HepG2 (cell line): ENCODE measurements at regions not wholly inside any gene's neighbourhood (a gene's known extent, or its start where the extent isn't known, plus 50 kb on each side); places are given as distances from the start of the nearest gene placed in this dataset.

Experiments
- ATAC-seq: fragments of 200-7000 bp; cut with Tn5 transposase; 3 replicates; pipeline ENCODE4 v1.9.1; 2020; ENCODE audit warnings: mild to moderate bottlenecking, moderate library complexity
- BruUV-seq: library from RNA; stranded (reverse); fragments of 400-500 nt; replicated peaks from 2 replicates; lab custom pipeline; 2021; lab: Mats Ljungman, UMichigan
- CTCF ChIA-PET: fragments of 300-600 bp; formaldehyde crosslinking; extraction: SDS; loops from one replicate; lab custom pipeline; 2021; ENCODE audit warnings: low total read pairs, inconsistent platforms, low intra/inter-chr PET ratio; lab: Yijun Ruan, JAX
- POLR2A ChIA-PET: fragments of 350-600 bp; sonication (Branson Sonifier 250); formaldehyde crosslinking; loops from one replicate; lab custom pipeline; 2020; ENCODE audit warnings: antibody characterized with exemption, inconsistent platforms; lab: Yijun Ruan, JAX
- DNase-seq: peaks from one replicate; pipeline ENCODE4 v3.0.0-alpha.2; 2015; ENCODE audit warnings: low spot score
- FAIRE-seq: peaks from 3 replicates; lab custom pipeline; 2011; peaks lifted over from hg19 to GRCh38; lab: Jason Lieb, UNC
- H2AFZ ChIP-seq: one replicate; pipeline ENCODE4 v1.6.1; 2011; ENCODE audit warnings: low read length, inconsistent platforms
- H3K27ac ChIP-seq: fragments of 300-600 bp; 3 replicates; pipeline ENCODE4 v1.8.0; 2011; ENCODE audit warnings: mixed run types, mild to moderate bottlenecking, mixed read lengths, low read length, inconsistent platforms; ENCODE audit not compliant: insufficient read depth; ENCODE audit errors: extremely low read length
- H3K27me3 ChIP-seq, 2 experiments: fragments of 200-600 bp in 1 of 2; 2 replicates in 1 of 2; 3 replicates in 1 of 2; pipeline versions ENCODE4 v1.6.0 to v1.8.0; 2011; ENCODE audit warnings: low read length in 2 of 2, mild to moderate bottlenecking in 2 of 2, moderate library complexity in 2 of 2, inconsistent platforms in 1 of 2; ENCODE audit not compliant: insufficient read depth in 2 of 2, control insufficient read depth in 1 of 2
- H3K36me3 ChIP-seq, 2 experiments: fragments of 200-600 bp in 1 of 2; replicated peaks in 1 of 2; 2 replicates in 1 of 2; 3 replicates in 1 of 2; pipeline versions ENCODE4 v1.5.1 to v1.8.0; 2011; ENCODE audit warnings: low read length in 2 of 2, inconsistent platforms in 1 of 2; ENCODE audit not compliant: insufficient read depth in 2 of 2, control insufficient read depth in 1 of 2
- H3K4me1 ChIP-seq: 2 replicates; pipeline ENCODE4 v1.5.1; 2012; ENCODE audit warnings: low read length, inconsistent platforms; ENCODE audit not compliant: insufficient read depth
- H3K4me2 ChIP-seq: 2 replicates; pipeline ENCODE4 v1.6.0; 2011; ENCODE audit warnings: low read depth, low read length, inconsistent platforms
- H3K4me3 ChIP-seq, 3 experiments: fragments of 200-600 bp in 1 of 3; sonication (generic), shearing (Covaris generic) in 1 of 3; replicated peaks in 1 of 3; 2 replicates each; pipeline ENCODE4 v1.5.1; 2011 to 2016; ENCODE audit warnings: low read length in 3 of 3, inconsistent platforms in 2 of 3, low read depth in 2 of 3, mild to moderate bottlenecking in 2 of 3, control low read depth in 1 of 3, mixed read lengths in 1 of 3; ENCODE audit not compliant: insufficient read depth in 1 of 3
- H3K79me2 ChIP-seq: one replicate; pipeline ENCODE4 v1.6.1; 2011; ENCODE audit warnings: low read length, inconsistent platforms; ENCODE audit not compliant: insufficient read depth
- H3K9ac ChIP-seq: 2 replicates; pipeline ENCODE4 v1.6.0; 2011; ENCODE audit warnings: mild to moderate bottlenecking, low read depth, low read length, inconsistent platforms; ENCODE audit not compliant: insufficient read depth
- H3K9me3 ChIP-seq: 2 replicates; pipeline ENCODE4 v1.5.1; 2012; ENCODE audit warnings: mild to moderate bottlenecking, low read length
- H4K20me1 ChIP-seq: 2 replicates; pipeline ENCODE4 v1.6.0; 2011; ENCODE audit warnings: inconsistent platforms, mild to moderate bottlenecking, low read length, moderate library complexity; ENCODE audit not compliant: insufficient read depth
- GTF2F1 ChIP-seq: fragments of 150-350 bp; IDR thresholded peaks from 2 replicates; pipeline ENCODE4 v1.6.1; 2014; ENCODE audit warnings: low read length
- HNRNPH1 ChIP-seq: fragments of 200-400 bp; formaldehyde crosslinking; optimal IDR thresholded peaks from 2 replicates; pipeline ENCODE3; 2017; ENCODE audit warnings: mild to moderate bottlenecking, low read depth, low read length
- HOXA9 ChIP-seq: sonication (generic); formaldehyde crosslinking; IDR thresholded peaks from 2 replicates; pipeline ENCODE4 v1.8.1; 2022; ENCODE audit warnings: missing genetic modification reagents, mild to moderate bottlenecking, moderate library complexity, borderline replicate concordance
- REPIN1 ChIP-seq: sonication (generic); formaldehyde crosslinking; IDR thresholded peaks from 2 replicates; pipeline ENCODE4 v1.8.0; 2022; ENCODE audit warnings: missing genetic modification reagents, low read depth, mild to moderate bottlenecking, borderline replicate concordance
- SAFB2 ChIP-seq: sonication (generic); formaldehyde crosslinking; IDR thresholded peaks from 2 replicates; pipeline ENCODE4 v1.5.1; 2020; ENCODE audit warnings: missing genetic modification reagents, low read depth, mild to moderate bottlenecking, borderline replicate concordance
- SP2 ChIP-seq: sonication (generic); formaldehyde crosslinking; IDR thresholded peaks from 2 replicates; pipeline ENCODE4 v1.5.1; 2020; ENCODE audit warnings: mild to moderate bottlenecking, missing genetic modification reagents
- ZBTB26 ChIP-seq: IDR thresholded peaks from 2 replicates; pipeline ENCODE4 v1.6.1; 2016; ENCODE audit warnings: missing compliant biosample characterization, missing genetic modification reagents, borderline replicate concordance
- ZBTB8A ChIP-seq: sonication (generic); formaldehyde crosslinking; IDR thresholded peaks from 2 replicates; pipeline ENCODE4 v1.4.0; 2020; ENCODE audit warnings: mild to moderate bottlenecking, low read depth, missing genetic modification reagents, borderline replicate concordance
- ZIK1 ChIP-seq: sonication (generic); formaldehyde crosslinking; IDR thresholded peaks from 2 replicates; pipeline ENCODE4 v1.5.0; 2020; ENCODE audit warnings: mild to moderate bottlenecking, low read depth, missing genetic modification reagents, borderline replicate concordance
- ZMYM4 ChIP-seq: sonication (generic); formaldehyde crosslinking; IDR thresholded peaks from 2 replicates; pipeline ENCODE4 v1.8.1; 2023; ENCODE audit warnings: mild to moderate bottlenecking, missing genetic modification reagents
- ZNF30 ChIP-seq: sonication (generic); formaldehyde crosslinking; IDR thresholded peaks from 2 replicates; pipeline ENCODE4 v1.5.0; 2020; ENCODE audit warnings: mild to moderate bottlenecking, missing genetic modification reagents
- ZNF333 ChIP-seq: sonication (generic); formaldehyde crosslinking; IDR thresholded peaks from 2 replicates; pipeline ENCODE4 v1.4.0; 2020; ENCODE audit warnings: mild to moderate bottlenecking, missing genetic modification reagents, borderline replicate concordance
- ZNF451 ChIP-seq: sonication (generic); formaldehyde crosslinking; IDR thresholded peaks from 2 replicates; pipeline ENCODE4 v1.5.0; 2020; ENCODE audit warnings: mild to moderate bottlenecking, missing genetic modification reagents
- ZNF572 ChIP-seq: sonication (generic); formaldehyde crosslinking; IDR thresholded peaks from 2 replicates; pipeline ENCODE4 v1.5.1; 2020; ENCODE audit warnings: mild to moderate bottlenecking, missing genetic modification reagents
- ZNF615 ChIP-seq: sonication (generic); formaldehyde crosslinking; IDR thresholded peaks from 2 replicates; pipeline ENCODE4 v1.5.0; 2020; ENCODE audit warnings: mild to moderate bottlenecking, missing genetic modification reagents, borderline replicate concordance
- WGBS: methylation state at CpG from one replicate; pipeline ENCODE4 v1.1.6; 2017; ENCODE audit warnings: low lambda C conversion rate; 5-methylcytosine and 5-hydroxymethylcytosine counted together
- in situ Hi-C: cut with HindIII; loops from 2 replicates; pipeline ENCODE4 v1.10.0; 2017; ENCODE audit warnings: low pct_unique_long_range_greater_than_20kb; ENCODE audit not compliant: extremely low pct_ligation_motif_present
- intact Hi-C: fragments of 100-400 bp; cut with micrococcal nuclease; formaldehyde crosslinking; loops from one replicate; pipeline ENCODE4 v1.10.0; 2022; ENCODE audit not compliant: unreplicated experiment

GRCh38 chr2:144237830-144238627 is 281.9 kb downstream of the ZEB2 start:
- H3K79me2 ChIP-seq, result no peaks in the 10 kb centered on the region
- ChIA-PET POLR2A (no interaction called here), CTCF (no interaction called here)
- ATAC-seq (peak; percentile 43; the same call in 1 of the 3 replicates), DNase-seq (peak; percentile 2), FAIRE-seq (no peak)
- no peak overlapping the region for H3K4me2 ChIP-seq
- in situ Hi-C loops (no loop called here), intact Hi-C loops (no loop called here)
- no peak overlapping the region for H3K27ac ChIP-seq
- no peaks in the 10 kb centered on the region; a peak in 1 of 5 replicates for H3K36me3 ChIP-seq
- H3K4me1 ChIP-seq, result 0 out of 2 replicates have a peak, but pooled peaks cover 5% of the 10 kb centered on the region
- H4K20me1 ChIP-seq, result no peaks in the 10 kb centered on the region
- TF ChIP-seq ZNF30 (CRISPR knock-in tag) (no peak), ZBTB26 (CRISPR knock-in tag) (no peak), HOXA9 (CRISPR knock-in tag) (no peak), GTF2F1 (no peak), HNRNPH1 (no peak), SAFB2 (CRISPR knock-in tag) (no peak), ZNF451 (CRISPR knock-in tag) (no peak), ZNF572 (no peak), ZNF615 (CRISPR knock-in tag) (no peak), REPIN1 (CRISPR knock-in tag) (no peak), ZBTB8A (CRISPR knock-in tag) (no peak), ZIK1 (CRISPR knock-in tag) (no peak), ZMYM4 (no peak), SP2 (CRISPR knock-in tag) (no peak), ZNF333 (CRISPR knock-in tag) (no peak)
- no TSS peak for BruUV-seq
- WGBS, result 44% methylated on average over 2 of the region's 2 CpGs
- no peak overlapping the region for H2AFZ ChIP-seq
- H3K9ac ChIP-seq, result no peak overlapping the region
- H3K27me3 ChIP-seq, result no peaks in the 10 kb centered on the region
- H3K9me3 ChIP-seq, result no peaks in the 10 kb centered on the region
- H3K4me3 ChIP-seq, result no peak overlapping the region
